ENCODE measurements at regions not wholly inside any gene's neighbourhood (a gene's known extent, or its start where the extent isn't known, plus 50 kb on each side); places are given as distances from the start of the nearest gene placed in this dataset.

GRCh38 chr18:28792404-28793086 is 615.6 kb upstream of the CDH2 start:
- CTCF ChIA-PET: no interaction called here
- Mint-ChIP-seq H3K4me3 (no peak overlapping the region), H3K9me3 (peaks cover 5% of the 10 kb centered on the region), H3K27ac (no peak overlapping the region), H3K4me1 (peaks cover 2% of the 10 kb centered on the region), H3K36me3 (ENCODE audit: low read depth) (no peaks in the 10 kb centered on the region), H3K27me3 (no peaks in the 10 kb centered on the region)
- DNase-seq: no peak
- POLR2A ChIA-PET: no interaction called here

GRCh38 chr18:28791101-28791500 is 614.2 kb upstream of the CDH2 start:
- Mint-ChIP-seq H3K27me3 (no peaks in the 10 kb centered on the region), H3K4me3 (no peak overlapping the region), H3K9me3 (peaks cover 5% of the 10 kb centered on the region), H3K4me1 (peaks cover 2% of the 10 kb centered on the region), H3K27ac (no peak overlapping the region), H3K36me3 (ENCODE audit: low read depth) (no peaks in the 10 kb centered on the region)
- CTCF ChIA-PET: no interaction called here
- POLR2A ChIA-PET: no interaction called here
- no peak for DNase-seq

- DNase-seq: no peak
- H3K27ac Mint-ChIP-seq: no peak overlapping the region
- POLR2A ChIA-PET: no interaction called here
- no peaks in the 10 kb centered on the region for H3K36me3 Mint-ChIP-seq (ENCODE audit: low read depth)
- peaks cover 2% of the 10 kb centered on the region for H3K4me1 Mint-ChIP-seq
- CTCF ChIA-PET: no interaction called here
- H3K27me3 Mint-ChIP-seq: no peaks in the 10 kb centered on the region
- H3K9me3 Mint-ChIP-seq: peaks cover 5% of the 10 kb centered on the region
- H3K4me3 Mint-ChIP-seq: no peak overlapping the region
Observed at GRCh38 chr18:28789502-28789901, 612.6 kb upstream of the CDH2 start.

- ChIA-PET CTCF (no interaction called here), POLR2A (no interaction called here)
- Mint-ChIP-seq H3K4me3 (no peak overlapping the region), H3K9me3 (peaks cover 3% of the 10 kb centered on the region), H3K36me3 (ENCODE audit: low read depth) (no peaks in the 10 kb centered on the region), H3K27me3 (no peaks in the 10 kb centered on the region), H3K4me1 (peaks cover 2% of the 10 kb centered on the region), H3K27ac (no peak overlapping the region)
- no peak for DNase-seq
Observed at GRCh38 chr18:28786926-28787325, 610.0 kb upstream of the CDH2 start.

- H3K4me1 Mint-ChIP-seq: peaks cover 5% of the 10 kb centered on the region
- peak overlapping the region; percentile 72 for H3K27ac Mint-ChIP-seq
- peaks cover 6% of the 10 kb centered on the region for H3K9me3 Mint-ChIP-seq
- H3K36me3 Mint-ChIP-seq (ENCODE audit: low read depth): no peaks in the 10 kb centered on the region
- H3K4me3 Mint-ChIP-seq: no peak overlapping the region
- ChIA-PET POLR2A (no interaction called here), CTCF (no interaction called here)
- no peaks in the 10 kb centered on the region for H3K27me3 Mint-ChIP-seq
- DNase-seq: no peak
Observed at GRCh38 chr18:28781616-28782362, 604.9 kb upstream of the CDH2 start.

GRCh38 chr18:28778706-28779105 is 601.8 kb upstream of the CDH2 start:
- peaks cover 3% of the 10 kb centered on the region for H3K9me3 Mint-ChIP-seq
- no peaks in the 10 kb centered on the region for H3K36me3 Mint-ChIP-seq (ENCODE audit: low read depth)
- H3K4me3 Mint-ChIP-seq: no peak overlapping the region
- peaks cover 5% of the 10 kb centered on the region for H3K4me1 Mint-ChIP-seq
- DNase-seq: no peak
- no peaks in the 10 kb centered on the region for H3K27me3 Mint-ChIP-seq
- CTCF ChIA-PET: no interaction called here
- no peak overlapping the region for H3K27ac Mint-ChIP-seq
- POLR2A ChIA-PET: no interaction called here

- H3K27me3 Mint-ChIP-seq: no peaks in the 10 kb centered on the region
- H3K4me1 Mint-ChIP-seq: peaks cover 5% of the 10 kb centered on the region
- no peak overlapping the region for H3K27ac Mint-ChIP-seq
- peaks cover 3% of the 10 kb centered on the region for H3K9me3 Mint-ChIP-seq
- DNase-seq: no peak
- ChIA-PET CTCF (no interaction called here), POLR2A (no interaction called here)
- no peaks in the 10 kb centered on the region for H3K36me3 Mint-ChIP-seq (ENCODE audit: low read depth)
- H3K4me3 Mint-ChIP-seq: no peak overlapping the region
Observed at GRCh38 chr18:28777756-28778155, 600.8 kb upstream of the CDH2 start.

- no peaks in the 10 kb centered on the region for H3K36me3 Mint-ChIP-seq (ENCODE audit: low read depth)
- no peak overlapping the region for H3K27ac Mint-ChIP-seq
- DNase-seq: no peak
- no peaks in the 10 kb centered on the region for H3K27me3 Mint-ChIP-seq
- peaks cover 2% of the 10 kb centered on the region for H3K9me3 Mint-ChIP-seq
- ChIA-PET CTCF (no interaction called here), POLR2A (no interaction called here)
- no peak overlapping the region for H3K4me3 Mint-ChIP-seq
- no peaks in the 10 kb centered on the region for H3K4me1 Mint-ChIP-seq
Observed at GRCh38 chr18:28771849-28772248, 594.9 kb upstream of the CDH2 start.

- Mint-ChIP-seq H3K4me3 (no peak overlapping the region), H3K9me3 (peaks cover 5% of the 10 kb centered on the region), H3K4me1 (no peaks in the 10 kb centered on the region), H3K36me3 (ENCODE audit: low read depth) (no peaks in the 10 kb centered on the region), H3K27me3 (no peaks in the 10 kb centered on the region), H3K27ac (no peak overlapping the region)
- DNase-seq: no peak
- ChIA-PET CTCF (no interaction called here), POLR2A (no interaction called here)
Observed at GRCh38 chr18:28768791-28769768, 592.1 kb upstream of the CDH2 start.

- no peaks in the 10 kb centered on the region for H3K27me3 Mint-ChIP-seq
- POLR2A ChIA-PET: no interaction called here
- H3K4me3 Mint-ChIP-seq: no peak overlapping the region
- CTCF ChIA-PET: no interaction called here
- H3K9me3 Mint-ChIP-seq: peaks cover 5% of the 10 kb centered on the region
- no peak overlapping the region for H3K27ac Mint-ChIP-seq
- H3K4me1 Mint-ChIP-seq: no peaks in the 10 kb centered on the region
- DNase-seq: no peak
- H3K36me3 Mint-ChIP-seq (ENCODE audit: low read depth): no peaks in the 10 kb centered on the region
Observed at GRCh38 chr18:28767727-28768211, 590.8 kb upstream of the CDH2 start.

- Mint-ChIP-seq H3K36me3 (ENCODE audit: low read depth) (no peaks in the 10 kb centered on the region), H3K4me3 (no peak overlapping the region), H3K27me3 (no peaks in the 10 kb centered on the region), H3K27ac (no peak overlapping the region), H3K9me3 (peaks cover 5% of the 10 kb centered on the region), H3K4me1 (no peaks in the 10 kb centered on the region)
- no peak for DNase-seq
- CTCF ChIA-PET: no interaction called here
- POLR2A ChIA-PET: no interaction called here
Observed at GRCh38 chr18:28767201-28767600, 590.3 kb upstream of the CDH2 start.

GRCh38 chr18:28766721-28767120 is 589.8 kb upstream of the CDH2 start:
- no peak for DNase-seq
- H3K4me1 Mint-ChIP-seq: no peaks in the 10 kb centered on the region
- CTCF ChIA-PET: no interaction called here
- no peak overlapping the region for H3K4me3 Mint-ChIP-seq
- H3K36me3 Mint-ChIP-seq (ENCODE audit: low read depth): no peaks in the 10 kb centered on the region
- H3K9me3 Mint-ChIP-seq: peaks cover 5% of the 10 kb centered on the region
- POLR2A ChIA-PET: no interaction called here
- no peaks in the 10 kb centered on the region for H3K27me3 Mint-ChIP-seq
- no peak overlapping the region for H3K27ac Mint-ChIP-seq

- POLR2A ChIA-PET: no interaction called here
- Mint-ChIP-seq H3K4me3 (no peak overlapping the region), H3K27me3 (no peaks in the 10 kb centered on the region)
Observed at GRCh38 chr18:28766027-28766426, 589.1 kb upstream of the CDH2 start.

More at GRCh38 chr18:28766027-28766426, 589.1 kb upstream of the CDH2 start:
- H3K9me3 Mint-ChIP-seq: peaks cover 5% of the 10 kb centered on the region
- no peak for DNase-seq
- H3K36me3 Mint-ChIP-seq (ENCODE audit: low read depth): no peaks in the 10 kb centered on the region
- H3K4me1 Mint-ChIP-seq: no peaks in the 10 kb centered on the region
- CTCF ChIA-PET: no interaction called here
- H3K27ac Mint-ChIP-seq: no peak overlapping the region
